Vagina (tissue), 2 donors: ENCODE measurements at regions not wholly inside any gene's neighbourhood (a gene's known extent, or its start where the extent isn't known, plus 50 kb on each side); places are given as distances from the start of the nearest gene placed in this dataset.

Experiments
- CTCF ChIP-seq, 3 experiments: fragments of 450-650 bp in 2 of 3; fragments of 200-600 bp in 1 of 3; sonication (generic) in 1 of 3; IDR thresholded peaks; one replicate each; pipeline ENCODE4 v1.5.1; 2017 to 2019; ENCODE audit warnings: antibody characterized with exemption in 3 of 3, mild to moderate bottlenecking in 2 of 3, moderate library complexity in 2 of 3
- POLR2A ChIP-seq, 2 donors: fragments of 450-650 bp; IDR thresholded peaks; one replicate each; pipeline ENCODE4 v1.6.1; 2017; ENCODE audit warnings: antibody characterized with exemption in 2 of 2, mild to moderate bottlenecking in 2 of 2, moderate library complexity in 2 of 2
- POLR2AphosphoS5 ChIP-seq, 2 donors: sonication (generic); formaldehyde crosslinking; IDR thresholded peaks; one replicate each; pipeline ENCODE4 v1.9.0; 2017; ENCODE audit warnings: antibody characterized with exemption in 2 of 2, mild to moderate bottlenecking in 2 of 2, low read depth in 1 of 2; ENCODE audit not compliant: insufficient read depth in 1 of 2

- no peak for TF ChIP-seq CTCF (IDR thresholded peaks at IDR 0.05)
- TF ChIP-seq POLR2AphosphoS5 (IDR thresholded peaks at IDR 0.05; ENCODE audit: insufficient read depth in 1 of 2, low read depth in 1 of 2): no peak
- no peak for TF ChIP-seq POLR2A (IDR thresholded peaks at IDR 0.05)
These were observed 128.4 kb upstream of the NCOR2 start for GRCh38 chr12:124695861-124696260.
